Globus pallidus (tissue), 1 donor: ENCODE measurements at regions not wholly inside any gene's neighbourhood (a gene's known extent, or its start where the extent isn't known, plus 50 kb on each side); places are given as distances from the start of the nearest gene placed in this dataset.
"Not testable (repeated sequence)": the region's sequence is repeated elsewhere in the genome, so short reads cannot be mapped to it uniquely, and the experiment has no call there.

Source experiments
- DNase-seq: peaks from one replicate; pipeline ENCODE4 v3.0.0-alpha.2; 2015; ENCODE audit warnings: low spot score

- no peak for DNase-seq
These were observed 179.3 kb downstream of the ENC1 start for GRCh38 chr5:74461251-74461650.

GRCh38 chr5:74460694-74461093 is 179.8 kb downstream of the ENC1 start:
- DNase-seq = no peak

- no peak for DNase-seq
These were observed 180.5 kb downstream of the ENC1 start for GRCh38 chr5:74459984-74460383.

- no peak for DNase-seq
These were observed 182.7 kb downstream of the ENC1 start for GRCh38 chr5:74457876-74458275.

DNA sequence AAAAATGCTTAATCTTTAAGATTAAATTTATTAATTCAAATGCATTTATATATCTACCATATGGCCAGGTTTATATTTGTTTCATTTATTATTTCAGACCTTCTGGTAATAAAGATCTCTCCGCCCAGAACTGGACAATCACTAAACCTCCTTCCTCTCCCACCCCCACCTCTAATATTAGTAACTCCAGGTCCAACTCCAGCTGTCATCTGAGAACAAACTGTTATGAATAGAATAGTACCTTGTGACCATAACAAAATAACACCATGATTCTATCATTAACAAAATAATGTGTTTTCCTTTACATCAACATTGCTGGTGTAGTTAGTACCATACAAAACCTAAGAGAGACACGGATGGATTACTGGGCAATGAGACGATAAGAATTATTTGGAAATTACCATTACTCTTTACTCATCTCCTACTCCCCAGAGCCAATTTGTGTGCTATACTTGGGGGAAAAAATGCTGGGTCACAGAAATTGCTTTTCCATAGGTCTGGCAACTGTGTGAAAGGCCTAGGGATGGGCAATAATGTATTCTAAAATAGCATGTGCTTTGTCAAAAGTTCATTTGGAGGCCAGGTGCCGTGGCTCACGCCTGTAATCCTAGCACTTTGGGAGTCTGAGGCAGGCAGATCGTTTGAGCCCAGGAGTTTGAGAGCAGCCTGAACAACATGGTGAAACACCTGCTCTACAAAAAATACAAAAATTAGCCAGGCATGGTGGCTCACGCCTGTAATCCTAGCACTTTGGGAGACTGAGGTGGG is 186.1 kb downstream of the ENC1 start:
- DNase-seq = no peak

- peak; percentile 9 for DNase-seq
These were observed 187.7 kb downstream of the ENC1 start for GRCh38 chr5:74452856-74453255.

DNA sequence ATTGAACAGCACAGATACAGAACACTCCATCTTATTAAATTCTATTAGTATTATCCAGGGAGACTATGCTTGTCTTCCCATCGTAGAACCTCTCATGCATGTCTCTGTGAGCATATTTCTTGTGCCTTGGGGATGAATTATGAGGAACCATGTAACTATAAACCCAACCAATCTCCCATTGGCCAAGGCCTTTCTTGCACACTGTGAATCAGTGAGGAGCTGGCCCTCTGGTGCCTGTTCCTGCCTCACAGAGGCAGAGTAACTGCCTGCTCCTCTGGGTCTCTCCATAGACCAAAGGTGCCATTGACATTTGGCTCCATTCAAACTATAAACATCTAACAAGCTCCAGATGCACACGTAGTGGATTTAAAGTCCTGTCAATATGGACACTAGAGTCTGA is 190.4 kb downstream of the ENC1 start:
- DNase-seq = no peak

GRCh38 chr5:74446725-74447241 is 193.7 kb downstream of the ENC1 start:
- no peak for DNase-seq

DNA sequence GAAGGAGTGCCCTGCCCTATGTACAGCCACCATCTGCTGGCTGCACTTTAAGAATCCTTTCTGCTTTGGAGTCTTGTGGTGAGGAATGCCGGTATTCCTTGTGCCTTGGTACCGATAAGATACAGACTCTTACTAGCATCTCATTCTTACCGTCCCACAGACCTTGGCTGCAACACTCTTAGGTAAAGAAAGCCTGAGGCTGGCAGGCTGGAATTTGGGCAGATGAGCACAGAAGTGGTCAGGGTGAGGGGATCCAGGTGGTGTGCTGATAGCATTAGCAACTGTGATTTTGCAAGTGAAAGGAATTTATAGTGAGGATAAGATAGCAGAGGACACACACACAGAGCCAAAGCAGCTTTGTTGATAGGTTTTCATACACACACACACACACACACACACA is 198.1 kb downstream of the ENC1 start:
- DNase-seq = no peak

GRCh38 chr5:74441616-74442015 is 198.9 kb downstream of the ENC1 start:
- no peak for DNase-seq

DNA sequence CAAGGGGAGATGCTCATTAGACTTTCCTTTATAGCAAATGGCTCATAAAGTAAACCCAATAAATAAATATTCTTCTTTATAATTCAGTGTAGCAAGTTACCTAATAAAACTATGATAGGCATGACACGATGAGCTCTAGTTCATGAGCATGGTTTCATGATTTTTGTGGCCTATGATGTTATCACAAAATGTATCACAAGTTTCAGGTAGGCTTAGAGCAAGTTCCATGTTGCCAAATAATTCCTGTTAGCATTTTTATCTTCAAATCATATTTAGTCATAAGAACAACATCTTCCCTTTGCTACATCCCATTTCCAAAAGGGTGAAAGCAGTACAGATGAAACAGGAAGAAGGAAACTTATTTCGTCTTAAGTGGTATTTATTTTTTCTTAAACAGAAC is 200.2 kb downstream of the ENC1 start:
- no peak for DNase-seq

- DNase-seq = not testable (repeated sequence)
These were observed 202.7 kb downstream of the ENC1 start for GRCh38 chr5:74437870-74438269.

GRCh38 chr5:74433896-74434829 is 206.4 kb downstream of the ENC1 start:
- peak; percentile 15 for DNase-seq

DNA sequence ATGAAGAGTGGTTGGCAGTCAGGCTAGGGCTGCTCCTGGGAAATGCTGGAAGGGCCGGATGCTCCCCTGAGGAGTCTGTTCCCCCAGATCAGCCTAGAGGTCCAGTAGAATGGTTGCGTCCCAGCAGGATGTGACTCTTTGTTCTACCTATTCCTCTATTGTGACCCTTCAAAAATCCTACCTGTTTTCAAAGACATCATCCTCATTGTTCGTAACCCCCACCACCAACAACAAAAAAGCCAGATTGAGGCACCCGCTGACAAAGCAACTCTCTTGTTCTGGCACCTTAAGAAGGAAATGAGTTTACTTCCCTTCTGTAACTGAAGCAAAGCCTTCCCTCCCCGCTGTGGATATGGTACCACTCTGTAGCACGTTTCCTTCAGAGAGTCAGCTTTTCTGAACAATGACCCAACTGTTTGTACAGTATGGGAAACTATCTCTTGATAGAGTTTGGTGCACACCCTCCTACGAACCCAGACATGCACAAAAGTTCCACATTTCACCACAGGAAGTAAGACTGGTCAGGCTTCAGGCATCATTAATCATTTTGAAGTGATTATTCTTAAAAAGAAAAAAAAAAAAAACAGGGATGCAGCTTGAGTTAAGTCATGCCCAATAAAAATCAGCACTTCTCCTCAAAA is 207.2 kb downstream of the ENC1 start:
- peak; percentile 27 for DNase-seq

GRCh38 chr5:74432721-74433120 is 207.8 kb downstream of the ENC1 start:
- DNase-seq = no peak

- no peak for DNase-seq
These were observed 208.3 kb downstream of the ENC1 start for GRCh38 chr5:74432216-74432615.

DNA sequence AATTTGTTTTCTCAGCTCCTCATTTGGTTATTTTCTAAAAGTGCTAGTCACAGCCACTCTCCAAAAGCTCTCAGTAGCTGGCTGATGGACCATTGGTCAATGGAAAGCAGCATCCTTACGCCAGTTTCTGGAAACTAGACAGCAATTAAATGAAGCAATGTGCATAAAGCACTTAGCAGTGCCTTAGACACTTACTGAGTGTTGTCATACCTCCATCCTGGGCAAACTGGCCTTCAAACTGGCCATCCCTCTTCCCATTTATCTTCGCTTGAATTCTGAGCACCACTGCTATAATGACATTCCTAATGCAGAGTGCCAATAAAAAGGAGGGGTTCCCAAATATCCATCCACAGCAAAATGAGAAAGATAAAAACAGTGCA is 209.2 kb downstream of the ENC1 start:
- DNase-seq = no peak

DNA sequence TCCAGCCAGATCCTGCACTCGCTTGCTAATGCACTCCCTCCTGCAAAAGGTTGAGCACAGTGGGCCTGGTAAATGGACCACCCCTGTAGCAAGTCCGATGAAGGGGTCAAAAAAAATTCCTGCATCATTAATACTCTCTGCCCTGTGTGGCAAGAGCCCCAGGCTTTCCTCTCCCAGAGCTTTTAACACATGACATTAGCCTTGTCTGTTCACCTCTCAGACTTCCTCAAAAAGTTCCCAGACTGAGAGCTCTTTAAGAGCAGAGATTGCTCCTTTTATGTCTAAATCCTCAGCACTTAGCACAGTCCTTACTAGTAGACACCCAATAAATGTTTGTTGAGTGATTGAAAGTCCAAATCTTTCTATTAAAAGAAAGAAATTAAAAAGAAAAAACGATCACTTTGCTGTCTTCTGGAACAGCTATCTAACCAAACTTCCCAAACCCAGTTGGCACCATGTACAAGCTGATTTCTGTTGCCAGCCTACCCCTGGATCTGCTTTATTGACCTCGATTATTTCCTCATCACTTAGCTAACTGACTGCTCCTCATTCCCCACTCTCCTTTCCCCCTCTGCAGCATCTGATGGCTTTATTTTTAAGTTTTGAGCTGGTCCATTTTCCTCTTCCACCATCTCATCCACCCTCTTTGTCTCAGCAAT is 209.8 kb downstream of the ENC1 start:
- no peak for DNase-seq

GRCh38 chr5:74429495-74429894 is 211.0 kb downstream of the ENC1 start:
- DNase-seq = no peak

GRCh38 chr5:74428876-74429275 is 211.7 kb downstream of the ENC1 start:
- DNase-seq = no peak

- DNase-seq = no peak
These were observed 212.3 kb downstream of the ENC1 start for GRCh38 chr5:74428275-74428674.

DNA sequence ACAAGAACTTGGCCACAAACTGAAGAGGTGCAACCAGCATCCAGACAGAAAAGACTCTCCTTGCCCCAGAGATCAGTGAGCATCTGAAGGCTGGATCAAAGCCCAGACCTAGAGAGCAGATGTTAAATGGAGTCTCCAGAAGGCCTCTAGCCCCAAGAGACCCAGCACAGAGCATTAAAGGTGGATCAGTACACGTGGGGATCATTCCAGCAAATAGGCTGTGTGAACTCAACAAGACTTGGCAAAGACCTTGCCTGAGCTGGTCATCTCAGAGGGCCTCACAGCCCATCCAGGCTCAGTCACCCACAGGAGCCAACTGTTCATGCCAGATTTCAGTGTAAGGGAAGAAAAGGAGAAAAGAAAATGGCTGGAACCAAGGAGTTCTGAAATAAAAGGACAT is 214.0 kb downstream of the ENC1 start:
- no peak for DNase-seq
